Mesothelial cell of epicardium (in vitro differentiated cells): ENCODE measurements at regions not wholly inside any gene's neighbourhood (a gene's known extent, or its start where the extent isn't known, plus 50 kb on each side); places are given as distances from the start of the nearest gene placed in this dataset.

ENCODE experiments used
- DNase-seq, 2 experiments: peaks; one replicate each; pipeline ENCODE4 v3.0.0; 2021; ENCODE audit warnings: low spot score in 2 of 2; ENCODE audit not compliant: unreplicated experiment in 2 of 2
- H3K27ac Mint-ChIP-seq: 2 replicates; pipeline ENCODE4 v1.8.0; 2021; ENCODE audit warnings: mixed read lengths
- H3K27me3 Mint-ChIP-seq: 2 replicates; pipeline ENCODE4 v1.8.0; 2021; ENCODE audit warnings: low read depth, mixed read lengths
- H3K36me3 Mint-ChIP-seq: 2 replicates; pipeline ENCODE4 v1.8.0; 2021; ENCODE audit warnings: mixed read lengths
- H3K4me1 Mint-ChIP-seq: 2 replicates; pipeline ENCODE4 v1.8.0; 2021; ENCODE audit warnings: mixed read lengths
- H3K4me3 Mint-ChIP-seq: 2 replicates; pipeline ENCODE4 v1.8.0; 2021; ENCODE audit warnings: mild to moderate bottlenecking, moderate library complexity, mixed read lengths
- H3K9me3 Mint-ChIP-seq: 2 replicates; pipeline ENCODE4 v1.8.0; 2021; ENCODE audit warnings: mixed read lengths
- TF ChIP-seq, protein P1 (sequence below): fragments of 200-600 bp; sonication (generic); IDR thresholded peaks from one replicate; pipeline ENCODE4 v1.5.0; 2021; ENCODE audit warnings: antibody characterized with exemption; ENCODE audit not compliant: unreplicated experiment

DNA sequence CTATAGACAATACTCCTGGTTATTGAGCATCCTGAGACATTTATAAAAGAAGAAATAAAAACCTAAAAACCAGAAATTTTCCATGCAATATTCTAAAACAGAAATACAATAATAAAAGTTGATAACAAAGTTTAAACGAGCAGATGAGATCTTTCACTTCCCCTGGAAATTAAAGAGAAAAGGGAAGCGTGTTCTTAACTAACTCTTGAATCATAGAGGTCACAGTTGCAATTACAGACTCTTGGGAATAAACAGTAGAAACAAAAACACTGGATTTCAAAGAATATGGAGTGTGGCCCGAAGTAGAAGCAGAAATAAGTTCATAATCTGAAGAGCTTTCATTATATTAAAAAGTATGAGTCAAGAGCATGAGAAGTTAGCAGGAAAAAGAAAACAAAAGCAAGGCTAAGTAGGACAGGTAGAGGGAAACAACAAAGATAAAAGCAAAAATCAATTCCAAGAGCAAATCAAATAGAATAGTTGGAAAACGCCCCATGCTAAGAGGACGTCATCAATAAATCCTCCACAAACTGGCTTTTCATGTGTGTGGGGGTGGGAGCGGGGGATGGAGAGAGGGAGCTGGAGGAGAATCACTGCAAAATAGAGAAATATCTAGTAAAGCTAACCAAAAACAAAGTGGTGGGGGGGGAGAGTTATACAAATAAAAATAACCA lies 55.2 kb upstream of the C10orf71 start:
- peaks cover 52% of the 10 kb centered on the region for H3K27me3 Mint-ChIP-seq
- no peak overlapping the region for H3K4me3 Mint-ChIP-seq
- H3K27ac Mint-ChIP-seq = no peak overlapping the region
- no peaks in the 10 kb centered on the region for H3K36me3 Mint-ChIP-seq
- H3K9me3 Mint-ChIP-seq = peaks cover 10% of the 10 kb centered on the region
- H3K4me1 Mint-ChIP-seq = no peaks in the 10 kb centered on the region
- TF ChIP-seq, protein P1, sequence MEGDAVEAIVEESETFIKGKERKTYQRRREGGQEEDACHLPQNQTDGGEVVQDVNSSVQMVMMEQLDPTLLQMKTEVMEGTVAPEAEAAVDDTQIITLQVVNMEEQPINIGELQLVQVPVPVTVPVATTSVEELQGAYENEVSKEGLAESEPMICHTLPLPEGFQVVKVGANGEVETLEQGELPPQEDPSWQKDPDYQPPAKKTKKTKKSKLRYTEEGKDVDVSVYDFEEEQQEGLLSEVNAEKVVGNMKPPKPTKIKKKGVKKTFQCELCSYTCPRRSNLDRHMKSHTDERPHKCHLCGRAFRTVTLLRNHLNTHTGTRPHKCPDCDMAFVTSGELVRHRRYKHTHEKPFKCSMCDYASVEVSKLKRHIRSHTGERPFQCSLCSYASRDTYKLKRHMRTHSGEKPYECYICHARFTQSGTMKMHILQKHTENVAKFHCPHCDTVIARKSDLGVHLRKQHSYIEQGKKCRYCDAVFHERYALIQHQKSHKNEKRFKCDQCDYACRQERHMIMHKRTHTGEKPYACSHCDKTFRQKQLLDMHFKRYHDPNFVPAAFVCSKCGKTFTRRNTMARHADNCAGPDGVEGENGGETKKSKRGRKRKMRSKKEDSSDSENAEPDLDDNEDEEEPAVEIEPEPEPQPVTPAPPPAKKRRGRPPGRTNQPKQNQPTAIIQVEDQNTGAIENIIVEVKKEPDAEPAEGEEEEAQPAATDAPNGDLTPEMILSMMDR = no peak
- DNase-seq = no peak

DNA sequence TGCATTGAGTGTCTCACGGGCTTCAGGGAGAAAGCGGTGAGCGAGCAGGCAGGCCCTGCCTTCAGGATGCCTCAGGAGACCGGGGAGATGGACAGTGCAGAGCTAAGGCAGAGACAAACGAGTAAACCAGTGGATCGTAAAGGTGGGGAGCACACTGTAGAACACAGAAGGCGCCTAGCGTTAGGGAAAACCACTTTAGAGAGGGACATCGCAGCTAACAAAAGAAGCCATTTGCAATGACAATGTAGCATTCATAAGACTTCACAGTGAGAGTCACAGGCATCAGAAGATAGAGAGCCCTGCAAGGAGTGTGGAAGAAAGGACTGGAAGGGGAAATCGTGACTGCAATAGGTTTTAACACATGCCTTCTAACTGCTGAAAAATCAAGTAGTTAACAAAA lies 54.9 kb upstream of the TMEM273 start:
- H3K9me3 Mint-ChIP-seq = peaks cover 6% of the 10 kb centered on the region
- TF ChIP-seq, protein P1 = no peak
- H3K4me1 Mint-ChIP-seq = no peaks in the 10 kb centered on the region
- no peak overlapping the region for H3K27ac Mint-ChIP-seq
- peaks cover 51% of the 10 kb centered on the region for H3K27me3 Mint-ChIP-seq
- no peaks in the 10 kb centered on the region for H3K36me3 Mint-ChIP-seq
- no peak for DNase-seq
- H3K4me3 Mint-ChIP-seq = no peak overlapping the region

GRCh38 chr10:49242604-49243003 lies 54.4 kb upstream of the TMEM273 start:
- Mint-ChIP-seq H3K27ac (no peak overlapping the region), H3K4me3 (no peak overlapping the region), H3K36me3 (no peaks in the 10 kb centered on the region), H3K27me3 (peaks cover 56% of the 10 kb centered on the region), H3K4me1 (no peaks in the 10 kb centered on the region), H3K9me3 (peaks cover 4% of the 10 kb centered on the region)
- TF ChIP-seq, protein P1 = no peak
- no peak for DNase-seq

DNA sequence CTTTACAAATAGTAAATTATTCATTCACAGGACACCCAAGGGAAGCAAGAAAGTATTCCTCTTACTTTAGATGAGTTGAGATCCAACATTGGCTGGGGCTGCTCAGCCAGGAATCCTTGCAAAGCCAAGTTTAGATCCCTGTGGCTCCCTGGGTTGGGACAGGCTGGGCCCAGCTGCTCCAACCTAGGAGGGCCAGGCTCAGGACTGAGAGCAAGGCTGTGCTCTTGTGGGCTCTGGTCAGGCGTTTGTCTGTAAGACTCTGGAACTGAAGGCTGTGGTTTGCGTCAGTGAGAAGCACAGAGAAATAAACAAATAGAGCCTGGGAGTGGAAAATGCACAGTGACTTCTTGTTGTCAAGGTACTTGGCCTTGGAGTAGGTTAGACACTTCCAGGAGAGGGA lies 53.2 kb upstream of the TMEM273 start:
- H3K27ac Mint-ChIP-seq = no peak overlapping the region
- H3K27me3 Mint-ChIP-seq = peaks cover 60% of the 10 kb centered on the region
- H3K4me1 Mint-ChIP-seq = no peaks in the 10 kb centered on the region
- no peak for DNase-seq
- TF ChIP-seq, protein P1 = no peak
- H3K36me3 Mint-ChIP-seq = no peaks in the 10 kb centered on the region
- H3K9me3 Mint-ChIP-seq = no peaks in the 10 kb centered on the region
- H3K4me3 Mint-ChIP-seq = no peak overlapping the region

DNA sequence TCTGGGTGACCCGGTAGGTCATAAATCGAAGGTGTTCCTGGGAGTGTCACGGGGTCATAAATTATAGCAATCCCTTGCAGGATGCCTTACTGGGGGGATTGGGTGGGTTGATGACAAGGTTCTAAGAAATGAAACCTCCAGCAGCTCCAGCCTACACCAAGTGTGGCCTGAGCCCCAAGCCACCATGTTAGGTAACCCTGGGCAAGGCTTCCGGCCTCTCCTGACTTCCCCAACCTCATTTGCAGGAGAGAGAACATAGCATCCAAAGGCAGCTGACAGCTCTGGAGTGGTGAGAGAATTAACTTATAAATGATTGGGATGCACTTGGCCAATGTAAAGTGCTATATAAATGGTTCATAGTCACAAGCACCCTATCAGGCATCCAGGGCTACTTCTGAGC lies 52.8 kb upstream of the TMEM273 start:
- no peak overlapping the region for H3K27ac Mint-ChIP-seq
- no peaks in the 10 kb centered on the region for H3K9me3 Mint-ChIP-seq
- TF ChIP-seq, protein P1 = no peak
- peaks cover 64% of the 10 kb centered on the region for H3K27me3 Mint-ChIP-seq
- no peak overlapping the region for H3K4me3 Mint-ChIP-seq
- H3K36me3 Mint-ChIP-seq = no peaks in the 10 kb centered on the region
- no peak for DNase-seq
- H3K4me1 Mint-ChIP-seq = no peaks in the 10 kb centered on the region
